Coronary artery (tissue), 2 donors: ENCODE measurements at regions not wholly inside any gene's neighbourhood (a gene's known extent, or its start where the extent isn't known, plus 50 kb on each side); places are given as distances from the start of the nearest gene placed in this dataset.
A peak's percentile ranks its signal among the peaks of the same experiment; 100 is the strongest.

Experiments
- DNase-seq: peaks from one replicate; pipeline ENCODE4 v3.0.0-alpha.2; 2017; ENCODE audit warnings: low spot score
- H3K27ac ChIP-seq, 2 donors: fragments of 200-600 bp; sonication (generic); one replicate each; pipeline ENCODE4 v1.5.1; 2016 to 2019
- H3K4me3 ChIP-seq: fragments of 200-600 bp; sonication (generic); 2 replicates; pipeline ENCODE4 v1.5.1; 2016; ENCODE audit warnings: mild to moderate bottlenecking, moderate library complexity
- TF ChIP-seq, protein P1 (sequence below): fragments of 200-600 bp; sonication (generic); IDR thresholded peaks from one replicate; pipeline ENCODE4 v1.5.1; 2019; ENCODE audit warnings: antibody characterized with exemption

GRCh38 chr2:176725873-176726645 is 456.8 kb downstream of the MTX2 start:
- TF ChIP-seq, protein P1, sequence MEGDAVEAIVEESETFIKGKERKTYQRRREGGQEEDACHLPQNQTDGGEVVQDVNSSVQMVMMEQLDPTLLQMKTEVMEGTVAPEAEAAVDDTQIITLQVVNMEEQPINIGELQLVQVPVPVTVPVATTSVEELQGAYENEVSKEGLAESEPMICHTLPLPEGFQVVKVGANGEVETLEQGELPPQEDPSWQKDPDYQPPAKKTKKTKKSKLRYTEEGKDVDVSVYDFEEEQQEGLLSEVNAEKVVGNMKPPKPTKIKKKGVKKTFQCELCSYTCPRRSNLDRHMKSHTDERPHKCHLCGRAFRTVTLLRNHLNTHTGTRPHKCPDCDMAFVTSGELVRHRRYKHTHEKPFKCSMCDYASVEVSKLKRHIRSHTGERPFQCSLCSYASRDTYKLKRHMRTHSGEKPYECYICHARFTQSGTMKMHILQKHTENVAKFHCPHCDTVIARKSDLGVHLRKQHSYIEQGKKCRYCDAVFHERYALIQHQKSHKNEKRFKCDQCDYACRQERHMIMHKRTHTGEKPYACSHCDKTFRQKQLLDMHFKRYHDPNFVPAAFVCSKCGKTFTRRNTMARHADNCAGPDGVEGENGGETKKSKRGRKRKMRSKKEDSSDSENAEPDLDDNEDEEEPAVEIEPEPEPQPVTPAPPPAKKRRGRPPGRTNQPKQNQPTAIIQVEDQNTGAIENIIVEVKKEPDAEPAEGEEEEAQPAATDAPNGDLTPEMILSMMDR = no peak
- DNase-seq = no peak
- no peak overlapping the region for H3K4me3 ChIP-seq
- H3K27ac ChIP-seq = no peak overlapping the region

- TF ChIP-seq, protein P1 = no peak
- Histone ChIP-seq H3K27ac (no peak overlapping the region), H3K4me3 (no peak overlapping the region)
- no peak for DNase-seq
Measured at GRCh38 chr2:176727696-176728095, 458.5 kb downstream of the MTX2 start.

- TF ChIP-seq, protein P1 = no peak
- peak; percentile 82 for DNase-seq
- peak overlapping the region in 1 of 2 donors; percentile 24 for H3K27ac ChIP-seq
- H3K4me3 ChIP-seq = no peak overlapping the region
Measured at GRCh38 chr2:176729706-176730569, 460.7 kb downstream of the MTX2 start.

DNA sequence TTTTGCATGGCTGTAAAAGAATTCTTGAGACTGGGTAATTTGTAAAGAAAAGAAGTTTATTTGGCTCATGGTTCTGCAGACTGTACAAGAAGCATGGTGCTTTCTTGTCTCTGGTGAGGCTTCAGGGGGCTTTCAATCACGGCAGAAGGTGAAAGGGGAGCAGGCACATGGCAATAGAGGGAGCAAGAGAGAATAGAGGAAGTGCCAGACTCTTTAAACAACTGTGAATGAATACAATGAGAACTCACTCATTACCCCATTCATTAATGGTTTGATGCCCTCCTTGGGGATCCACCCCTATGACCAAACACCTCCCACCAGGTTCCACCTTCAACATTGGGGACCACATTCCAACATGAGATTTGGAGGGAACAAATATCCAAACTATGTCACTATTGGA is 463.5 kb downstream of the MTX2 start:
- TF ChIP-seq, protein P1 = no peak
- DNase-seq = no peak
- no peak overlapping the region for H3K27ac ChIP-seq
- H3K4me3 ChIP-seq = no peak overlapping the region

- Histone ChIP-seq H3K27ac (no peak overlapping the region), H3K4me3 (no peak overlapping the region)
- no peak for DNase-seq
- TF ChIP-seq, protein P1 = no peak
Measured at GRCh38 chr2:176733698-176734430, 464.6 kb downstream of the MTX2 start.

- DNase-seq = no peak
- no peak overlapping the region for H3K27ac ChIP-seq
- H3K4me3 ChIP-seq = no peak overlapping the region
- TF ChIP-seq, protein P1 = no peak
Measured at GRCh38 chr2:176734868-176735267, 465.6 kb downstream of the MTX2 start.
